ENCODE measurements at regions not wholly inside any gene's neighbourhood (a gene's known extent, or its start where the extent isn't known, plus 50 kb on each side); places are given as distances from the start of the nearest gene placed in this dataset.

DNA sequence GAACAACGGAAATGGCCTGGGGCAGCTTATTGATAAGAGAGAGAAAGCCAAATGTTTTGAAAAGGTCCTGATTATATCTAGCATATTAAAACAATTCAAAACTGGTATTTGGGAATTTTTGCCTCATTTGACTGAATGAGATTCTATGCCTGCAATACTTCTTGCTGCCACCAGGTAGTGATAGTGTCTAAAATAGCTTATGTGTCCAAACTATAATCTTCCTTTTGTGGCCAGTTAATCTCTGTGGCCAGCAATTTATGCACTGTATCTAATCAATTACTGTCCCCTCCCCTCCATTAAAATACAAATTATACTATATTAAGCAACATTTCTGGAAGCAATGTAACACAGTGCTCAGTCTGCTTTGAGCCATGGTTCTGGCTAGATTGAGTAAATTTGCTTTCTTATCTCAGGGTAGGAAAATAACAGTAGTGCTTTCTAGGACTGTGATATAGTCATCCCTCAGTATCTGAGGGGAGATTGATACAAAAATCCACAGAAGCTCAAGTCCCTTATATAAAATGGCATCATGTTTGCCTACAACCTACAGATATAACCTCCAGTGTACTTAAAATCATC, 91.8 kb downstream of the FOXD2 start:
- H3K9me3 Mint-ChIP-seq = peaks cover 13% of the 10 kb centered on the region in 2 experiments; a peak in 4 of 5 replicates
- Histone ChIP-seq H3K4me1 (ENCODE audit: insufficient read depth, low read length) (peaks cover 6% of the 10 kb centered on the region; the same call in 1 of the 2 replicates), H3K18ac (ENCODE audit: insufficient read length, low read depth, low read length) (no peak overlapping the region), H3T11ph (ENCODE audit: low read length) (no peak overlapping the region), H3K23ac (ENCODE audit: insufficient read length, low read depth, low read length) (no peak overlapping the region), H4K20me1 (ENCODE audit: control insufficient read depth, insufficient read depth, insufficient read length) (no peaks in the 10 kb centered on the region), H3K4ac (ENCODE audit: low read depth, low read length) (no peak overlapping the region), H2AFZ (ENCODE audit: low read length) (no peak overlapping the region), H2BK5ac (ENCODE audit: insufficient read length, low read length) (no peak overlapping the region), H3K56ac (ENCODE audit: insufficient read length, low read depth, low read length) (no peak overlapping the region), H3K23me2 (ENCODE audit: insufficient read length, low read depth, low read length, poor library complexity, severe bottlenecking) (peaks cover 7% of the 10 kb centered on the region), H2BK120ac (ENCODE audit: low read depth, low read length, poor library complexity, severe bottlenecking) (no peak overlapping the region), H4K91ac (ENCODE audit: insufficient read length, low read depth, low read length) (no peak overlapping the region), H3K9ac (ENCODE audit: extremely low read depth, insufficient read length, low read length) (no peak overlapping the region), H3K14ac (ENCODE audit: insufficient read depth, low read length) (no peak overlapping the region), H3K79me2 (ENCODE audit: insufficient read depth, low read length) (no peaks in the 10 kb centered on the region), H4K8ac (replicated peaks; ENCODE audit: insufficient read length, low read depth, low read length) (no peak overlapping the region), H2AK5ac (ENCODE audit: insufficient read length, low read length) (no peak overlapping the region), H2BK20ac (ENCODE audit: low read depth, low read length, poor library complexity, severe bottlenecking) (no peak overlapping the region), H3K27ac (ENCODE audit: insufficient read length, low read depth, low read length) (no peak overlapping the region), H3K4me2 (ENCODE audit: insufficient read depth, insufficient read length, low read length) (no peak overlapping the region), H2BK12ac (ENCODE audit: insufficient read length, low read depth, low read length) (no peak overlapping the region), H3K27me3 (ENCODE audit: insufficient read depth, low read length) (no peaks in the 10 kb centered on the region), H3K79me1 (ENCODE audit: insufficient read depth, low read depth, low read length, poor library complexity, severe bottlenecking) (no peaks in the 10 kb centered on the region), H3K9me3 (ENCODE audit: control insufficient read depth, low read depth, low read length) (no peaks in the 10 kb centered on the region), H4K5ac (ENCODE audit: insufficient read length, low read depth, low read length) (no peak overlapping the region), H2BK15ac (ENCODE audit: low read depth, low read length) (no peak overlapping the region)
- no peaks in the 10 kb centered on the region; a peak in 1 of 7 replicates for H3K36me3 Mint-ChIP-seq (ENCODE audit: insufficient read depth in 1 of 3, low read depth in 3 of 3)
- no CpG with 5 or more reads among the region's 1 CpG for WGBS (ENCODE audit: extremely low coverage, insufficient read length, low lambda C conversion rate)
- H3K4me1 Mint-ChIP-seq = peaks cover 21 to 29% of the 10 kb centered on the region in 2 experiments
- no peak for DNase-seq
- no peak overlapping the region for H3K4me3 Mint-ChIP-seq
- H3K27me3 Mint-ChIP-seq (ENCODE audit: low read depth) = peaks cover 62% of the 10 kb centered on the region
- H3K27ac Mint-ChIP-seq = no peak overlapping the region
- TF ChIP-seq, protein P1, sequence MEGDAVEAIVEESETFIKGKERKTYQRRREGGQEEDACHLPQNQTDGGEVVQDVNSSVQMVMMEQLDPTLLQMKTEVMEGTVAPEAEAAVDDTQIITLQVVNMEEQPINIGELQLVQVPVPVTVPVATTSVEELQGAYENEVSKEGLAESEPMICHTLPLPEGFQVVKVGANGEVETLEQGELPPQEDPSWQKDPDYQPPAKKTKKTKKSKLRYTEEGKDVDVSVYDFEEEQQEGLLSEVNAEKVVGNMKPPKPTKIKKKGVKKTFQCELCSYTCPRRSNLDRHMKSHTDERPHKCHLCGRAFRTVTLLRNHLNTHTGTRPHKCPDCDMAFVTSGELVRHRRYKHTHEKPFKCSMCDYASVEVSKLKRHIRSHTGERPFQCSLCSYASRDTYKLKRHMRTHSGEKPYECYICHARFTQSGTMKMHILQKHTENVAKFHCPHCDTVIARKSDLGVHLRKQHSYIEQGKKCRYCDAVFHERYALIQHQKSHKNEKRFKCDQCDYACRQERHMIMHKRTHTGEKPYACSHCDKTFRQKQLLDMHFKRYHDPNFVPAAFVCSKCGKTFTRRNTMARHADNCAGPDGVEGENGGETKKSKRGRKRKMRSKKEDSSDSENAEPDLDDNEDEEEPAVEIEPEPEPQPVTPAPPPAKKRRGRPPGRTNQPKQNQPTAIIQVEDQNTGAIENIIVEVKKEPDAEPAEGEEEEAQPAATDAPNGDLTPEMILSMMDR (conservative IDR thresholded peaks at IDR 0.05) = peak; percentile 84

All from H9 (cell line).